OCI-LY1 (cell line): ENCODE measurements at regions not wholly inside any gene's neighbourhood (a gene's known extent, or its start where the extent isn't known, plus 50 kb on each side); places are given as distances from the start of the nearest gene placed in this dataset.

Source experiments
- EZH2 ChIP-seq: fragments of 200-600 bp; sonication (generic), shearing (Covaris generic); IDR thresholded peaks from 2 replicates; pipeline ENCODE4 v1.8.0; 2017; ENCODE audit warnings: borderline replicate concordance, mixed run types, mild to moderate bottlenecking, antibody characterized with exemption, low read length, moderate library complexity, mixed read lengths
- TF ChIP-seq, protein P1 (sequence below): fragments of 200-600 bp; sonication (generic), shearing (Covaris generic); IDR thresholded peaks from 2 replicates; pipeline ENCODE4 v1.5.1; 2017; ENCODE audit warnings: mild to moderate bottlenecking, antibody characterized with exemption, low read length, moderate library complexity, mixed read lengths

- TF ChIP-seq, protein P1, sequence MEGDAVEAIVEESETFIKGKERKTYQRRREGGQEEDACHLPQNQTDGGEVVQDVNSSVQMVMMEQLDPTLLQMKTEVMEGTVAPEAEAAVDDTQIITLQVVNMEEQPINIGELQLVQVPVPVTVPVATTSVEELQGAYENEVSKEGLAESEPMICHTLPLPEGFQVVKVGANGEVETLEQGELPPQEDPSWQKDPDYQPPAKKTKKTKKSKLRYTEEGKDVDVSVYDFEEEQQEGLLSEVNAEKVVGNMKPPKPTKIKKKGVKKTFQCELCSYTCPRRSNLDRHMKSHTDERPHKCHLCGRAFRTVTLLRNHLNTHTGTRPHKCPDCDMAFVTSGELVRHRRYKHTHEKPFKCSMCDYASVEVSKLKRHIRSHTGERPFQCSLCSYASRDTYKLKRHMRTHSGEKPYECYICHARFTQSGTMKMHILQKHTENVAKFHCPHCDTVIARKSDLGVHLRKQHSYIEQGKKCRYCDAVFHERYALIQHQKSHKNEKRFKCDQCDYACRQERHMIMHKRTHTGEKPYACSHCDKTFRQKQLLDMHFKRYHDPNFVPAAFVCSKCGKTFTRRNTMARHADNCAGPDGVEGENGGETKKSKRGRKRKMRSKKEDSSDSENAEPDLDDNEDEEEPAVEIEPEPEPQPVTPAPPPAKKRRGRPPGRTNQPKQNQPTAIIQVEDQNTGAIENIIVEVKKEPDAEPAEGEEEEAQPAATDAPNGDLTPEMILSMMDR, result peak; percentile 31; the same call in 1 of the 2 replicates
- no peak for TF ChIP-seq EZH2
Observed at GRCh38 chr13:53152057-53152421, 123.4 kb downstream of the OLFM4 start.
